PFSK-1 (cell line): ENCODE measurements at regions not wholly inside any gene's neighbourhood (a gene's known extent, or its start where the extent isn't known, plus 50 kb on each side); places are given as distances from the start of the nearest gene placed in this dataset.

ENCODE experiments used
- FOXP2 ChIP-seq: optimal IDR thresholded peaks from 2 replicates; pipeline ENCODE3; 2011; ENCODE audit warnings: borderline replicate concordance, control low read depth, inconsistent platforms; ENCODE audit not compliant: insufficient read depth; ENCODE audit errors: extremely low read length, extremely low read depth
- POLR2AphosphoS5 ChIP-seq: IDR thresholded peaks from 2 replicates; pipeline ENCODE4 v1.6.1; 2012; ENCODE audit warnings: low read depth, mild to moderate bottlenecking, control low read depth, low read length, moderate library complexity
- REST ChIP-seq, 2 experiments: IDR thresholded peaks; 2 replicates each; pipeline versions ENCODE4 v1.6.1 to v1.8.0; 2011 to 2012; ENCODE audit warnings: low read depth in 2 of 2, low read length in 2 of 2, control low read depth in 1 of 2, inconsistent platforms in 1 of 2, mild to moderate bottlenecking in 1 of 2, moderate library complexity in 1 of 2; ENCODE audit not compliant: insufficient read depth in 1 of 2
- SIN3A ChIP-seq: IDR thresholded peaks from 2 replicates; pipeline ENCODE4 v1.6.1; 2012; ENCODE audit warnings: mild to moderate bottlenecking, low read length, moderate library complexity, borderline replicate concordance; ENCODE audit not compliant: insufficient read depth
- TAF1 ChIP-seq: IDR thresholded peaks from 2 replicates; pipeline ENCODE4 v1.6.1; 2012; ENCODE audit warnings: low read length, control low read depth, borderline replicate concordance; ENCODE audit not compliant: insufficient read depth

DNA sequence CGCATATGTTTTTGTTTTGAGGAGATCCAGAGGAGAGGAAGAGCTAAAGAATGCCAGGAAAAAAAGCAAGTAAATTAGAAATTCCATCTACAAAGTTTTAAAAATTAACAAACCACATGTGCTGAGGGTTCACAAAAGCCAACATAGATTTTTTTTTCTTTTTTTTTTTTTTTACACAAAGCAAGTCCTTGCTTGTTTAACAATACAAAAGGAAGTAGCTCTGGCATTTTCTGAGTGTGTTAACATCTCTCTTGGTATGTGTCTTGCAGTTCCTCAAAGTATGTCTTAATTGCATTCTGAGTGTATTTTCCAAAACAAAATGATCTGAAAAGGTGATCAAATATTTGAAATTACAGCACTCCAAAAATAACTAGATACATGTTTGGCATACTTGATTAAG is 1682.7 kb upstream of the AGA start:
- TF ChIP-seq POLR2AphosphoS5: no peak
- TF ChIP-seq TAF1: no peak
- no peak for TF ChIP-seq FOXP2
- TF ChIP-seq SIN3A: no peak
- TF ChIP-seq REST (IDR thresholded peaks at IDR 0.05; ENCODE audit: insufficient read depth in 1 of 2, low read depth in 2 of 2, low read length in 2 of 2): no peak

GRCh38 chr4:179125870-179126269 is 1683.6 kb upstream of the AGA start:
- TF ChIP-seq FOXP2 (no peak), POLR2AphosphoS5 (no peak), REST (IDR thresholded peaks at IDR 0.05; ENCODE audit: insufficient read depth in 1 of 2, low read depth in 2 of 2, low read length in 2 of 2) (no peak), SIN3A (no peak), TAF1 (no peak)

DNA sequence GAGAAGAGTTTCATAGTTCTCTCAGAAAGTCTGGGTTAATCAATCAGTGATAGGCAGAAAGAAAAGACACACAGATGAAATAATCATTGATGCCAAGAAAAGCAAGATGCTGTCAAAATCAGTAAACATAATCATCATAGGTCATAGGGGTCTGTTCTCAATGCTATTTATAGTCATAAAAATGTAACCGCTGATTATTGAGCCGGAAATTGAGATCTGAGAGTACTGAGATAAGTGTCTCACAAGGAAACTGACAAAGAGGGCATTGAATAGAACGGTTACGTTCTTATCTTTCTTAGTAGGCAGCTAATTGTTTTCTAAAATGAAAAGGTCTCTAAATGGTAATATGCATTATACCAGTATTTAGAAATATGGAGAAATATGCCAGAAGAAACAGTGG is 1686.1 kb upstream of the AGA start:
- TF ChIP-seq TAF1 (no peak), POLR2AphosphoS5 (no peak), REST (IDR thresholded peaks at IDR 0.05; ENCODE audit: insufficient read depth in 1 of 2, low read depth in 2 of 2, low read length in 2 of 2) (no peak), SIN3A (no peak), FOXP2 (no peak)

DNA sequence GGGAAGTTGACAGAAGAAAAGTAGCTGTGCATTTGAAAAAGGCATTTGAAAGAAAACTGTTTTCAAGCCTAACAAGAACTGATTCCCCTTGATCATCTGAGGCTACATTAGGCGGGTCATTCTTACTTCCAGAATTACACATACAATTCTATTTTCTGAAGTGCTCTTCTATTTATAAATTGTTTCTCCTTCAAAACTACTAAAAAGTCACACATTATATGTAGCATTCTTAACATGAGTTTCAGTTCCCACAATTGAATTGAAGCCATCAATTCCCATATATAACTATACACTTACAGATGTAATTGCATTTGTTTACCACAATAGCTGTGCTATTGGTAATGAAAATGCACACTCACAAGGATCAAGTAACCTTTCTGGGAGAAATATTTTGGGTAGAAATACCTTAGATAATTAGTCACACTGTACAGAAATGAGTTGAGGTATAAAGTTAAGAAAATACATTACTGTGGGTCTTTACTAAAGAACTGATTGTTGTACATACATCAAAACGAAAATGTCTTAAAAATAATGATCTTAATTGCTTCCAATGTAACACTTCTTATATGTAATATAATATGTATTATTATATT is 1688.0 kb upstream of the AGA start:
- TF ChIP-seq FOXP2: no peak
- TF ChIP-seq TAF1: no peak
- no peak for TF ChIP-seq REST (IDR thresholded peaks at IDR 0.05; ENCODE audit: insufficient read depth in 1 of 2, low read depth in 2 of 2, low read length in 2 of 2)
- TF ChIP-seq POLR2AphosphoS5: no peak
- no peak for TF ChIP-seq SIN3A
